Pancreas (tissue), 10 donors: ENCODE measurements at regions not wholly inside any gene's neighbourhood (a gene's known extent, or its start where the extent isn't known, plus 50 kb on each side); places are given as distances from the start of the nearest gene placed in this dataset.

ENCODE experiments used
- ATAC-seq, 4 donors: fragments of 200-7000 bp; cut with Tn5 transposase; one replicate each; pipeline versions ENCODE4 v1.8.0 to v1.9.1; 2020; ENCODE audit warnings: mild to moderate bottlenecking in 4 of 4, moderate library complexity in 4 of 4
- DNase-seq, 6 donors: peaks; one replicate each; pipeline ENCODE4 v3.0.0-alpha.2; 2020
- FAIRE-seq: peaks from 2 replicates; lab custom pipeline; 2012; peaks lifted over from hg19 to GRCh38; lab: Jason Lieb, UNC
- H3K27ac ChIP-seq, 4 donors: fragments of 200-600 bp; sonication (generic); 1 replicate in 3 of 4; 2 replicates in 1 of 4; pipeline versions ENCODE4 v1.5.0 to v1.8.0; 2020
- H3K27me3 ChIP-seq, 4 donors: fragments of 200-600 bp; one replicate each; pipeline ENCODE4 v1.8.0; 2021
- H3K36me3 ChIP-seq, 3 donors: fragments of 200-600 bp; sonication (generic) in 1 of 3; one replicate each; pipeline versions ENCODE4 v1.5.0 to v1.8.0; 2020 to 2021
- H3K4me1 ChIP-seq, 3 donors: fragments of 200-600 bp; one replicate each; pipeline ENCODE4 v1.8.0; 2021
- H3K4me3 ChIP-seq, 4 donors: fragments of 200-600 bp; sonication (generic) in 2 of 4; one replicate each; pipeline versions ENCODE4 v1.5.0 to v1.8.0; 2020 to 2021
- H3K9me3 ChIP-seq, 4 donors: fragments of 200-600 bp; one replicate each; pipeline ENCODE4 v1.8.0; 2021
- WGBS, 2 donors: extraction: QIAGEN DNeasy Blood & Tissue Kit; methylation state at CpG; one replicate each; pipeline ENCODE4 v1.1.7; 2013; 5-methylcytosine and 5-hydroxymethylcytosine counted together
- intact Hi-C, 3 donors: fragments of 100-400 bp; cut with DNase I; formaldehyde crosslinking; loops; one replicate each; pipeline versions ENCODE4 v1.11.1 to v1.14.2; 2022
- TF ChIP-seq, protein P1 (sequence below), 4 donors: fragments of 200-600 bp; sonication (generic) in 3 of 4; IDR thresholded peaks; one replicate each; pipeline versions ENCODE4 v1.5.0 to v1.8.0; 2021; ENCODE audit warnings: antibody characterized with exemption in 4 of 4
- donor health status: healthy with polysubstance abuse.
- donor health status: DM: no; HTN: no; CAD: no; lungs with moderate emphysema.
- donor health status: DM: no; HTN: no; CAD: no.
- donor health status: control.
- donor health status: control.
- donor health status: Bipolar disorder and iron deficiency.
- donor health status: DM: yes; HTN: yes; CAD: no.
- donor health status: DM: no; HTN: no; CAD: no.
- donor health status: DM: no; HTN: no; CAD: no.
- donor health status: DM: yes; HTN: yes; CAD: no.

DNA sequence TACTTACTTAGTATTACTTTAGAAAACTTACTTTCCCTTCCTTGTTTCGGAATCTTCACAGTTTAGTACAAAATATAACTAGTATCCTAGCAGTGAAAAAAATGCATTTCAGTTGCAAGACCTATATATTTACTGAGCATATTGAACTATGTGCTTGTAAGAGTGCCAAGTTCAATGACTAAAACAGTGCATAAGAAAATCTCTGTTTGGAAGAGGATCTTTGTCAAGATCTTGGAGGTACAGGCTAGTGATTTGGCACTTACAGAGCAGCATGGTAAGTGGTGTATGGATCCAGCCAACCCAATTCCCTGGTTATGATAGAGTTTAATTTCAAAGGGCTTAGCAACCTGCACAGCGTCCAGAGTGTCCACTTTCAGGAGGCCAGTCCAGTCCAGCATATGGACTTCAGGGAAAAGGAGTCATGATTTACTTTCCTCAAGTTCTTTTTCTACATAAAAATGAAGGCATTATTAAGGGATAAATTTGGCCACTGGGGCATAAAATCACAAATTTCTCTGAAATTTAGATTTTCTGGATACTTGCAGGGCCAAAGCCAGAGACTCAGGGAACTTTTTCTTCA is 625.8 kb upstream of the BCHE start:
- FAIRE-seq: no peak
- H3K9me3 ChIP-seq: no peaks in the 10 kb centered on the region
- no peaks in the 10 kb centered on the region for H3K27me3 ChIP-seq
- H3K4me1 ChIP-seq: peaks cover 0 to 7% (median 0%) of the 10 kb centered on the region in 3 donors
- H3K4me3 ChIP-seq: no peak overlapping the region
- no peak overlapping the region for H3K27ac ChIP-seq
- no peak for DNase-seq
- TF ChIP-seq, protein P1, sequence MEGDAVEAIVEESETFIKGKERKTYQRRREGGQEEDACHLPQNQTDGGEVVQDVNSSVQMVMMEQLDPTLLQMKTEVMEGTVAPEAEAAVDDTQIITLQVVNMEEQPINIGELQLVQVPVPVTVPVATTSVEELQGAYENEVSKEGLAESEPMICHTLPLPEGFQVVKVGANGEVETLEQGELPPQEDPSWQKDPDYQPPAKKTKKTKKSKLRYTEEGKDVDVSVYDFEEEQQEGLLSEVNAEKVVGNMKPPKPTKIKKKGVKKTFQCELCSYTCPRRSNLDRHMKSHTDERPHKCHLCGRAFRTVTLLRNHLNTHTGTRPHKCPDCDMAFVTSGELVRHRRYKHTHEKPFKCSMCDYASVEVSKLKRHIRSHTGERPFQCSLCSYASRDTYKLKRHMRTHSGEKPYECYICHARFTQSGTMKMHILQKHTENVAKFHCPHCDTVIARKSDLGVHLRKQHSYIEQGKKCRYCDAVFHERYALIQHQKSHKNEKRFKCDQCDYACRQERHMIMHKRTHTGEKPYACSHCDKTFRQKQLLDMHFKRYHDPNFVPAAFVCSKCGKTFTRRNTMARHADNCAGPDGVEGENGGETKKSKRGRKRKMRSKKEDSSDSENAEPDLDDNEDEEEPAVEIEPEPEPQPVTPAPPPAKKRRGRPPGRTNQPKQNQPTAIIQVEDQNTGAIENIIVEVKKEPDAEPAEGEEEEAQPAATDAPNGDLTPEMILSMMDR (IDR thresholded peaks at IDR 0.05): no peak
- H3K36me3 ChIP-seq: no peaks in the 10 kb centered on the region
- intact Hi-C loops: no loop called here
- 87 to 89% methylated on average over 2 of the region's 2 CpGs for WGBS, 2 donors
- no peak for ATAC-seq

- intact Hi-C loops: no loop called here
- FAIRE-seq (no peak), ATAC-seq (no peak), DNase-seq (no peak)
- no peaks in the 10 kb centered on the region for H3K9me3 ChIP-seq
- peaks cover 0 to 7% (median 0%) of the 10 kb centered on the region in 3 donors for H3K4me1 ChIP-seq
- H3K36me3 ChIP-seq: no peaks in the 10 kb centered on the region
- TF ChIP-seq, protein P1 (IDR thresholded peaks at IDR 0.05): no peak
- H3K27me3 ChIP-seq: no peaks in the 10 kb centered on the region
- WGBS, 2 donors: 85 to 89% methylated on average over 2 of the region's 2 CpGs
- no peak overlapping the region for H3K27ac ChIP-seq
- no peak overlapping the region for H3K4me3 ChIP-seq
These were observed 624.4 kb upstream of the BCHE start for GRCh38 chr3:166461626-166462025.

- no peaks in the 10 kb centered on the region for H3K9me3 ChIP-seq
- H3K27ac ChIP-seq: no peak overlapping the region
- FAIRE-seq (no peak), DNase-seq (no peak), ATAC-seq (no peak)
- peaks cover 0 to 4% (median 0%) of the 10 kb centered on the region in 3 donors for H3K4me1 ChIP-seq
- H3K4me3 ChIP-seq: no peak overlapping the region
- intact Hi-C loops: no loop called here
- TF ChIP-seq, protein P1 (IDR thresholded peaks at IDR 0.05): no peak
- H3K27me3 ChIP-seq: no peaks in the 10 kb centered on the region
- H3K36me3 ChIP-seq: no peaks in the 10 kb centered on the region
- WGBS, 2 donors: 86 to 93% methylated on average over 3 of the region's 3 CpGs
These were observed 620.2 kb upstream of the BCHE start for GRCh38 chr3:166457382-166457781.

GRCh38 chr3:166456286-166456685 is 619.1 kb upstream of the BCHE start:
- no peaks in the 10 kb centered on the region for H3K36me3 ChIP-seq
- no peaks in the 10 kb centered on the region for H3K27me3 ChIP-seq
- FAIRE-seq (no peak), ATAC-seq (no peak), DNase-seq (no peak)
- no peaks in the 10 kb centered on the region for H3K9me3 ChIP-seq
- intact Hi-C loops: no loop called here
- no peaks in the 10 kb centered on the region for H3K4me1 ChIP-seq
- TF ChIP-seq, protein P1 (IDR thresholded peaks at IDR 0.05): no peak
- 61 to 76% methylated on average over 3 of the region's 3 CpGs for WGBS, 2 donors
- no peak overlapping the region for H3K27ac ChIP-seq
- no peak overlapping the region for H3K4me3 ChIP-seq

- H3K4me3 ChIP-seq: no peak overlapping the region
- no peak overlapping the region for H3K27ac ChIP-seq
- no peaks in the 10 kb centered on the region for H3K36me3 ChIP-seq
- WGBS, 2 donors: 71 to 75% methylated on average over 3 of the region's 3 CpGs
- DNase-seq (no peak), FAIRE-seq (no peak), ATAC-seq (no peak)
- H3K9me3 ChIP-seq: no peaks in the 10 kb centered on the region
- H3K27me3 ChIP-seq: no peaks in the 10 kb centered on the region
- H3K4me1 ChIP-seq: no peaks in the 10 kb centered on the region
- TF ChIP-seq, protein P1 (IDR thresholded peaks at IDR 0.05): no peak
- intact Hi-C loops: no loop called here
These were observed 618.5 kb upstream of the BCHE start for GRCh38 chr3:166455744-166456143.
